GM21825 (cell line): ENCODE measurements at regions not wholly inside any gene's neighbourhood (a gene's known extent, or its start where the extent isn't known, plus 50 kb on each side); places are given as distances from the start of the nearest gene placed in this dataset.

Experiments used
- ATAC-seq: cut with Tn5 transposase; IDR thresholded peaks from one replicate; pipeline ENCODE4 v1.9.1; 2021; ENCODE audit warnings: mild to moderate bottlenecking, moderate library complexity; ENCODE audit not compliant: unreplicated experiment

- ATAC-seq = no peak
Observed at GRCh38 chr12:127685931-127686330, 581.0 kb upstream of the TMEM132C start.

- no peak for ATAC-seq
Observed at GRCh38 chr12:127687181-127687580, 579.8 kb upstream of the TMEM132C start.

- ATAC-seq = no peak
Observed at GRCh38 chr12:127688906-127689428, 578.0 kb upstream of the TMEM132C start.

- ATAC-seq = no peak
Observed at GRCh38 chr12:127690161-127690560, 576.8 kb upstream of the TMEM132C start.

- no peak for ATAC-seq
Observed at GRCh38 chr12:127696963-127697362, 570.0 kb upstream of the TMEM132C start.

GRCh38 chr12:127703026-127703425, 563.9 kb upstream of the TMEM132C start:
- ATAC-seq = no peak

- no peak for ATAC-seq
Observed at GRCh38 chr12:127711108-127711507, 555.9 kb upstream of the TMEM132C start.

- ATAC-seq = no peak
Observed at GRCh38 chr12:127712561-127712960, 554.4 kb upstream of the TMEM132C start.

- ATAC-seq = no peak
Observed at GRCh38 chr12:127716166-127716565, 550.8 kb upstream of the TMEM132C start.

- no peak for ATAC-seq
Observed at GRCh38 chr12:127717278-127717677, 549.7 kb upstream of the TMEM132C start.

- ATAC-seq = no peak
Observed at GRCh38 chr12:127720334-127720733, 546.6 kb upstream of the TMEM132C start.

GRCh38 chr12:127722611-127723010, 544.4 kb upstream of the TMEM132C start:
- no peak for ATAC-seq

GRCh38 chr12:127723251-127723650, 543.7 kb upstream of the TMEM132C start:
- ATAC-seq = no peak

- no peak for ATAC-seq
Observed at GRCh38 chr12:127726671-127727315, 540.2 kb upstream of the TMEM132C start.

GRCh38 chr12:127728285-127728684, 538.7 kb upstream of the TMEM132C start:
- no peak for ATAC-seq

- ATAC-seq = no peak
Observed at GRCh38 chr12:127728729-127729128, 538.2 kb upstream of the TMEM132C start.

GRCh38 chr12:127729381-127729780, 537.6 kb upstream of the TMEM132C start:
- ATAC-seq = no peak

- no peak for ATAC-seq
Observed at GRCh38 chr12:127731657-127732056, 535.3 kb upstream of the TMEM132C start.

- ATAC-seq = no peak
Observed at GRCh38 chr12:127742231-127742630, 524.7 kb upstream of the TMEM132C start.

- no peak for ATAC-seq
Observed at GRCh38 chr12:127745469-127746212, 521.3 kb upstream of the TMEM132C start.

- no peak for ATAC-seq
Observed at GRCh38 chr12:127749416-127749815, 517.6 kb upstream of the TMEM132C start.
